HG03135 (cell line): ENCODE measurements at regions not wholly inside any gene's neighbourhood (a gene's known extent, or its start where the extent isn't known, plus 50 kb on each side); places are given as distances from the start of the nearest gene placed in this dataset.
"Not testable (repeated sequence)": the region's sequence is repeated elsewhere in the genome, so short reads cannot be mapped to it uniquely, and the experiment has no call there.

Experiments
- ATAC-seq: cut with Tn5 transposase; IDR thresholded peaks from one replicate; pipeline ENCODE4 v1.9.1; 2021; ENCODE audit warnings: mild to moderate bottlenecking, moderate library complexity; ENCODE audit not compliant: unreplicated experiment

GRCh38 chr1:233722212-233722979 is 108.5 kb downstream of the KCNK1 start:
- ATAC-seq: no peak

- no peak for ATAC-seq
These were observed 109.5 kb downstream of the KCNK1 start for GRCh38 chr1:233723387-233723786.

GRCh38 chr1:233724131-233724631 is 110.3 kb downstream of the KCNK1 start:
- ATAC-seq: not testable (repeated sequence)

- no peak for ATAC-seq
These were observed 111.5 kb downstream of the KCNK1 start for GRCh38 chr1:233725423-233725822.

GRCh38 chr1:233728721-233729120 is 114.8 kb downstream of the KCNK1 start:
- ATAC-seq: no peak

GRCh38 chr1:233730380-233730779 is 116.5 kb downstream of the KCNK1 start:
- ATAC-seq: no peak

- no peak for ATAC-seq
These were observed 116.9 kb downstream of the KCNK1 start for GRCh38 chr1:233730809-233731208.

- ATAC-seq: no peak
These were observed 118.3 kb downstream of the KCNK1 start for GRCh38 chr1:233732206-233732605.

GRCh38 chr1:233734456-233734855 is 120.5 kb downstream of the KCNK1 start:
- no peak for ATAC-seq

GRCh38 chr1:233735331-233735730 is 121.4 kb downstream of the KCNK1 start:
- ATAC-seq: no peak

- ATAC-seq: no peak
These were observed 121.9 kb downstream of the KCNK1 start for GRCh38 chr1:233735847-233736246.

- ATAC-seq: no peak
These were observed 123.4 kb downstream of the KCNK1 start for GRCh38 chr1:233737341-233737740.

GRCh38 chr1:233738396-233738795 is 124.5 kb downstream of the KCNK1 start:
- no peak for ATAC-seq

- ATAC-seq: no peak
These were observed 124.9 kb downstream of the KCNK1 start for GRCh38 chr1:233738850-233739249.

GRCh38 chr1:233744779-233745513 is 131.0 kb downstream of the KCNK1 start:
- ATAC-seq: no peak

GRCh38 chr1:233750139-233750538 is 136.2 kb downstream of the KCNK1 start:
- no peak for ATAC-seq

- ATAC-seq: no peak
These were observed 144.8 kb upstream of the SLC35F3 start for GRCh38 chr1:233759665-233760064.

GRCh38 chr1:233764304-233764703 is 140.2 kb upstream of the SLC35F3 start:
- not testable (repeated sequence) for ATAC-seq

- ATAC-seq: no peak
These were observed 126.9 kb upstream of the SLC35F3 start for GRCh38 chr1:233777566-233777965.

GRCh38 chr1:233780049-233780448 is 124.4 kb upstream of the SLC35F3 start:
- ATAC-seq: no peak

GRCh38 chr1:233782937-233783586 is 121.4 kb upstream of the SLC35F3 start:
- ATAC-seq: no peak

GRCh38 chr1:233787599-233787998 is 116.9 kb upstream of the SLC35F3 start:
- ATAC-seq: no peak
